ENCODE measurements at regions not wholly inside any gene's neighbourhood (a gene's known extent, or its start where the extent isn't known, plus 50 kb on each side); places are given as distances from the start of the nearest gene placed in this dataset.

- TF ChIP-seq YY1 (IDR thresholded peaks at IDR 0.05; ENCODE audit: insufficient read depth, insufficient read length) = no peak
- no peak for TF ChIP-seq ZNF274 (IDR thresholded peaks at IDR 0.05; ENCODE audit: low read depth, low read length)
These were observed 282.7 kb downstream of the ANKRD50 start for GRCh38 chr4:124429746-124430250.

All from NT2/D1 (cell line).